ENCODE measurements at regions not wholly inside any gene's neighbourhood (a gene's known extent, or its start where the extent isn't known, plus 50 kb on each side); places are given as distances from the start of the nearest gene placed in this dataset.

GRCh38 chr7:49376817-49377375 is 396.5 kb upstream of the VWC2 start:
- DNase-seq (ENCODE audit: low spot score) = no peak

GRCh38 chr7:49386792-49387191 is 386.6 kb upstream of the VWC2 start:
- DNase-seq (ENCODE audit: low spot score) = no peak

GRCh38 chr7:49389871-49390479 is 383.5 kb upstream of the VWC2 start:
- no peak for DNase-seq (ENCODE audit: low spot score)

DNA sequence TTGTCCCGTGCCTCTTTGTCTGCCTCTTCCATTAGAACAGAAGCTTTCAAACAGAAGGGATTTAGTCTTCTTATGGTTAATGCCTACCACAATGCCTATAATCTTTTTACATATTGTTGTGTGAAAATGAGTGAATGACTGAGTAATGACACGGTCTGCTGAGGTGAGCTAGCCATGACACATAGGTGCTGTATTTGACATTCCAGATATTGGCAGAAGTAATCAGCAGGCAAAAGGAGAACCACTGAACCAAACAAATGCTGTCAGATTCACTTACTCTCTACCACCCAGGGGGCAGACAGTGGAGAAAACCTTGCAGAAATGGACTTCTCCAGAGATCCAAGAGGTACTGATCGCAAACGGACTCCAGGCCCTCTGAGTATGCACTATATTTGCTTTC is 377.2 kb upstream of the VWC2 start:
- no peak for DNase-seq (ENCODE audit: low spot score)

DNA sequence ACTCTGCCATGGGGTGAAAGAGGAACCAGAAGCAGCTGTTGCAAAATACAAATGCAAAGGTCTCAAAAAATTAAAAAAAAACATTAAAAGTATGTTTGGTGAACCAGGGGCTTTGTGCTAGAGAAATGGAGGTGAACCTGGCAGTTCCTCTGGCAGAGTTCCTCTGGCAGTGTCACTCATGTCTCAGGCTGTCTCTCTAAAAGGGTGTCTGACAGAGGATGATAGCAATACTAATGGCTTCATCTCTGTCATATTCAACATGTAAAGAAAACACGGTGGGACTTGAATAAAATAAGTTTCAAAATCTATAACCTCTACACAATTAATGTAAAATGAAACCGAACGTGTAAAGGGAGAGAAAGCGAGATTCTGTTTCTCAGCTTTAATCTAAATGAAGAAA is 375.7 kb upstream of the VWC2 start:
- no peak for DNase-seq (ENCODE audit: low spot score)

- no peak for DNase-seq (ENCODE audit: low spot score)
Measured at GRCh38 chr7:49398236-49398635, 375.2 kb upstream of the VWC2 start.

DNA sequence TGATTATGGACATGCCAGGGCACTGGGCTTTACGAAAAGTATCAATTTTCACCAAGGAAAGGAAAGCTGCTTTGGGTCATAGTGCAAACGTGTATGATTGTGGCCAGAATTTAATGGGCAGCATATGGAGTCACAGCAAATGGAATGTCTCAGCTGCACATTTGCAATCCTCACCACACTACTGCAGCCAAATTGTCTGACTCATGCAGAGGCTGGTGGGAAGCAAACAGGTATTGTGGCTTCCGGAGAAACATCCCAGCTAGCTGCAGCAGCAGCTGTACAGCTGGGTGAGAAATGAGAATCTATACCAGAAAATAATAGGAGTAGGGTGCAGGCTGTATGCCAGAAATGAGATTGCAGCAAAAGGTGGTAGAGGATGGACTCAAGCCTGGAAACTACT is 374.7 kb upstream of the VWC2 start:
- no peak for DNase-seq (ENCODE audit: low spot score)

DNA sequence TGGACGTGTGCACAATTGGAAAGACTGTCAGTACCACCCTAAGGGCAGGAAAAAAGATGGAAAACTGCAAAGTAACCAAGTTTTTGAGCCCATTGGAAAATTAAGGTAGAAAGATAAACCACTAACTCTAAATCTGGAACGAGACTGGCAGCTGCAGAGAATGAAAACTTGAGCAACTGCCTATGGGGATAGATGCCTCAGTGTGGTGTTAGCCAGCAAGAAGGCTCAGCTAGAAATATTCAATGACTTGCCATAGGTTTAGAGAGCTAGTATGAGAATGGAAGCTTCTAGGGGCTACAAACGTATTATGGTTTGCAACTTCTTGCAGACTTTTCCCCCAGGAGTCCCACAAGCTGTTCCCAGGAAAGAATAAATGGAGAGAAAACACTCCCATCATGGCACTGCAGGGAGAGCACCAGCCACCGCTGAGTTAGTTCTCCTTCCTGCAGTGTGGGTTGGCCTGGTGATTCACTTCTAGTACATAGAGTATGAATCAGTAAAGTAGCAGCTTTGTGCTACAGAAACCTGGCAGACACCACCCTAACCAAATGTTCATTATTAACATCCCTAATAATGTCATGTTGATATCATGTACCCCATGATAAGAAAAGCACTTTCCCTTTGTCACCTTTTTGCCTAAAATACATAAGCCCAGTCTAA is 372.4 kb upstream of the VWC2 start:
- DNase-seq (ENCODE audit: low spot score) = no peak

GRCh38 chr7:49403844-49404243 is 369.6 kb upstream of the VWC2 start:
- no peak for DNase-seq (ENCODE audit: low spot score)

DNA sequence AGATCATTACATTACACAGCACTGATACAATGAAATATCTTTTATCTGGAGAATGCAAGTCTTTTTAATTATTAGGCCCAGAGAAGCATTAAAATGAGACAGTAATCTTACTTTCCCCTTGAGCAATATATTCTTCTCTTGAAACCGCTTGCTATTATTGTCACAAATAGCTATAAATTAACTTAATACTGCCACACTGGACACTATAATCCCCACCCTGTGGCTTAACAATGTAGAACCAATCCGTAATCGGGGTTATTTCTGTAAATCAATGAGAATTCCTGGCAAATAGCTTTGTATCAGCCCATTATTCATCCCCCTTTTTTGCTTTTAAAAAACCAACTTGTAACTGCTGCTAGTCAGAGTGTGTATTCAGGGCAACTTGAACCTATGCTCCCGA is 366.2 kb upstream of the VWC2 start:
- no peak for DNase-seq (ENCODE audit: low spot score)

- no peak for DNase-seq (ENCODE audit: low spot score)
Measured at GRCh38 chr7:49417034-49417433, 356.4 kb upstream of the VWC2 start.

DNA sequence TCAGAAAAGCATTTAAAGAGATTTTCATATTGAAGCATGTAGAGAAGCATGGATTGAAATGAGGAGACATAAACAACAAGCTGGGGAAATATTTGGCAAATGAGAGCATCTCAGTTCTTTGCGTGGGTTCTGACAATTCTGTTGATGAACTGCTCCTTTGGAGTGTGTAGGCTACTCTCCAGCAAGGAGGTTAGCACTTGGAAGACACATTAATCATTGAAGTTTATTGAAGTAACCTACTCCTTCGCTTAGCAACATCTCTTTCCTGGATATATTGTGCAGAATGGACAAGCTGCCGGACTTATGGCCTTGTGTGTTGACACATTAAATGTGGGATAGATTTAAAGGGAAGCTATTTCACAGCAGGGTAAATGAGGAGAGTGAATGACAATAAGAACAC is 354.5 kb upstream of the VWC2 start:
- DNase-seq (ENCODE audit: low spot score) = no peak

DNA sequence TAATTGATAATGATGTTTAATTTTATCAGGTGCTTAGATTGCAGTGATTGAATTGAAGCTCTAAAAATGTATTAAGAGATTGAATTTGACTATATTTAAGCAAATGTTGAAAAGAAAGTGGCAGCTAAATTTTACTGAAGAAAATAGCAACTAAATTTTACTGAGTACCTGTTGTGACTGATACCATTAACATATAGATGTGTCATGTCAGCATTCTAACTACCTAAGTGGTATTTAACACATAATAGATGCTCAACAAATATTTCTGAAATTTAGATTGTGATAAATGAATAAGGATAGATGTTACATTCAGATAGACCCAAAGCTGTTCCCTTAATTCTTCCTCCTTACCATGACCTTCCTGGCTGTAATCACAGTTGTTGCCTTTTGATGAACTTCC is 350.9 kb upstream of the VWC2 start:
- DNase-seq (ENCODE audit: low spot score) = no peak

DNA sequence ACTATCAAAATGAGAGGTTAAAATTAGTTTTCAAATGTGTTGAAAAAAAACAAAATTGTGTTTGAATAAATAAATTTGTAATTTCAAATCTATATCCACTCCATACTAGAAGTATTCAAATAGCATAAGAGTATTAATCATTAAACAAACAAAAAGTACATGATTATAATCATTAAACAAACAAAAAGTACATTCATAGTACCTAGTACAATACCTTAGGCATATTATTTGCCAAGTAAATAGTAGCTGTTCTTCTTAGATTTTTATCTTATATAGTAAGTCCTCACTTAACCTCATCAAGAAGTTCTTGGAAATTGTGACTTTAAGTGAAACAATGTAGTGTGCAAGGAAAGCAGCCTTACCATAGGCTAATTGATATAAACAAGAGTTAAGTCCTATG is 349.3 kb upstream of the VWC2 start:
- no peak for DNase-seq (ENCODE audit: low spot score)

- no peak for DNase-seq (ENCODE audit: low spot score)
Measured at GRCh38 chr7:49425277-49425818, 348.1 kb upstream of the VWC2 start.

DNA sequence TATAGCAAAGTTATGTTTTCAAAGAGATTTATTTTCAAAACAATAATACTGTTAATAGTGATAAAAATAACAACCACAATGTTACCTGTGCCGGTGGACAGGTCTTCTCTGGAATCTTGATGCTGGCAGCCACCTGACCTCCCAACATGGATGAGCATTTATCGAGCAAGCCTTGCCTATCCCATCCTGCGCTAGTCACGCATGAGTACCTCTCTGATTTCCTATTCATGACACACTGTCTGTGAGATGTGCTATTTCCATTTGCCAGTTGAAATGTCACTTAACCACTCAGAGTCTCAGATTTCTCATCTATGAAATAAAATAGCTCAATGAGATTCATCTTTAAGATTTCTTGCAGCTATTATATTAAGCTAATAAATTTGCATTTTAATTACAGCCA is 341.2 kb upstream of the VWC2 start:
- DNase-seq (ENCODE audit: low spot score) = no peak

DNA sequence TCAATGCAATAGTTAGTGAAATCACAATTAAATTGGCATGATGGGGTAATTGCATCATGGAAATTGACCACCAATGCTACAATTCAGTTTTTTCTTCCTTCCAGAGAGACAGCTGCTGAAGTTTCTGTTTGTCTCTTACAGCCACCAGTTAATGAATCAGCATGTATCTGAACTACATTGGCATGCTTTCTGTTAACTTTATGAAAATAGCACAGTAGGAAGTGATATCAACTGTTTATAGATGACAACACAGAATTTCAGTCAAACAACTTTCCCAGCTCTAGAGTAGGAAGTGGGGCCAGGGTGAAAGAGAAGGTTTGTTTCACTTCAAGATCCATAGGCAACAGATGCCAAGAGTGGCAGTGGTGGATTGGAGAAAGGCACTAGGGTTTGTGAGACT is 339.6 kb upstream of the VWC2 start:
- no peak for DNase-seq (ENCODE audit: low spot score)

- no peak for DNase-seq (ENCODE audit: low spot score)
Measured at GRCh38 chr7:49434846-49435245, 338.6 kb upstream of the VWC2 start.

- DNase-seq (ENCODE audit: low spot score) = no peak
Measured at GRCh38 chr7:49438281-49438680, 335.2 kb upstream of the VWC2 start.

- DNase-seq (ENCODE audit: low spot score) = no peak
Measured at GRCh38 chr7:49443515-49443914, 329.9 kb upstream of the VWC2 start.

DNA sequence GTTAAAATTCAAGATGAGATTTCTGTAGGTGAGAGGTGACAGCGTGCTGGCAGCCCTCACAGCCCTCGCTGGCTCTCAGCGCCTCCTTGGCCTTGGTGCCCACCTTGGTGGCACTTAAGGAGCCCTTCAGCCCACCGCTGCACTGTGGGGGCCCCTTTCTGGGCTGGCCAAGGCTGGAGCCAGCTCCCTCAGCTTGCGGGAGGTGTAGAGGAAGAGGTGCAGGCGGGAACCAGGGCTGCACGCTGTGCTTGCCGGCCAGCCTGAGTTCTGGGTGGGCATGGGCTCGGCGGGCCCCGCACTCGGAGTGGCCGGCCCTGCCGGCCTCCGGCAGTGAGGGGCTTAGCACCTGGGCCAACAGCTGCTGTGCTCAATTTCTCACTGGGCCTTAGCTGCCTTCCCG is 320.0 kb upstream of the VWC2 start:
- DNase-seq (ENCODE audit: low spot score) = no peak

GRCh38 chr7:49479441-49479840 is 294.0 kb upstream of the VWC2 start:
- no peak for DNase-seq (ENCODE audit: low spot score)

GRCh38 chr7:49479936-49480544 is 293.4 kb upstream of the VWC2 start:
- DNase-seq (ENCODE audit: low spot score) = no peak

Data from NAMALWA (cell line).